ENCODE measurements at regions not wholly inside any gene's neighbourhood (a gene's known extent, or its start where the extent isn't known, plus 50 kb on each side); places are given as distances from the start of the nearest gene placed in this dataset.

GRCh38 chr3:73298243-73299183, 237.1 kb downstream of the EBLN2 start:
- no peak for TF ChIP-seq CTCF (IDR thresholded peaks at IDR 0.05; ENCODE audit: insufficient read depth, low read length)
- H3K4me3 ChIP-seq (ENCODE audit: low read depth, low read length) = no peak overlapping the region
- DNase-seq (ENCODE audit: low read depth) = no peak

- no peak overlapping the region for H3K4me3 ChIP-seq (ENCODE audit: low read depth, low read length)
- no peak for DNase-seq (ENCODE audit: low read depth)
- TF ChIP-seq CTCF (IDR thresholded peaks at IDR 0.05; ENCODE audit: insufficient read depth, low read length) = no peak
Observed at GRCh38 chr3:73299184-73299691, 237.8 kb downstream of the EBLN2 start.

- DNase-seq (ENCODE audit: low read depth) = no peak
- TF ChIP-seq CTCF (IDR thresholded peaks at IDR 0.05; ENCODE audit: insufficient read depth, low read length) = no peak
- no peak overlapping the region for H3K4me3 ChIP-seq (ENCODE audit: low read depth, low read length)
Observed at GRCh38 chr3:73314151-73314951, 252.9 kb downstream of the EBLN2 start.

- DNase-seq (ENCODE audit: low read depth) = no peak
- TF ChIP-seq CTCF (IDR thresholded peaks at IDR 0.05; ENCODE audit: insufficient read depth, low read length) = no peak
- H3K4me3 ChIP-seq (ENCODE audit: low read depth, low read length) = no peak overlapping the region
Observed at GRCh38 chr3:73315706-73316105, 254.2 kb downstream of the EBLN2 start.

- H3K4me3 ChIP-seq (ENCODE audit: low read depth, low read length) = no peak overlapping the region
- no peak for TF ChIP-seq CTCF (IDR thresholded peaks at IDR 0.05; ENCODE audit: insufficient read depth, low read length)
- no peak for DNase-seq (ENCODE audit: low read depth)
Observed at GRCh38 chr3:73319179-73319769, 257.8 kb downstream of the EBLN2 start.

GRCh38 chr3:73321286-73321999, 260.0 kb downstream of the EBLN2 start:
- H3K4me3 ChIP-seq (ENCODE audit: low read depth, low read length) = no peak overlapping the region
- TF ChIP-seq CTCF (IDR thresholded peaks at IDR 0.05; ENCODE audit: insufficient read depth, low read length) = no peak
- no peak for DNase-seq (ENCODE audit: low read depth)

Data from fibroblast of the aortic adventitia (primary cell).